SU-DHL-6 (cell line): ENCODE measurements at regions not wholly inside any gene's neighbourhood (a gene's known extent, or its start where the extent isn't known, plus 50 kb on each side); places are given as distances from the start of the nearest gene placed in this dataset.

Experiments used
- H2AFZ ChIP-seq: fragments of 200-600 bp; sonication (generic); 2 replicates; pipeline ENCODE4 v1.6.1; 2014; ENCODE audit warnings: low read depth, mild to moderate bottlenecking, moderate library complexity, mixed read lengths, antibody characterized with exemption, low read length; ENCODE audit not compliant: severe bottlenecking
- H3F3A ChIP-seq: fragments of 200-600 bp; shearing (Covaris generic); 2 replicates; pipeline ENCODE4 v1.6.0; 2016; ENCODE audit warnings: antibody characterized with exemption, mild to moderate bottlenecking; ENCODE audit not compliant: insufficient read depth
- H3K27ac ChIP-seq: fragments of 200-600 bp; sonication (generic); 2 replicates; pipeline ENCODE4 v1.5.1; 2016; ENCODE audit warnings: low read depth, mild to moderate bottlenecking, low read length, moderate library complexity, mixed read lengths
- H3K27me3 ChIP-seq: fragments of 200-600 bp; sonication (generic), shearing (Covaris generic); 2 replicates; pipeline ENCODE4 v1.6.0; 2014; ENCODE audit warnings: mild to moderate bottlenecking, low read length
- H3K36me3 ChIP-seq: fragments of 200-600 bp; sonication (generic); 2 replicates; pipeline ENCODE4 v1.6.1; 2014; ENCODE audit warnings: mild to moderate bottlenecking, low read length, mixed read lengths
- H3K4me2 ChIP-seq: fragments of 300-600, 200-600 bp; shearing (Covaris generic), sonication (generic); 2 replicates; pipeline ENCODE4 v1.6.0; 2014; ENCODE audit warnings: low read length, low read depth, mild to moderate bottlenecking; ENCODE audit not compliant: poor library complexity, severe bottlenecking
- H3K4me3 ChIP-seq: fragments of 200-600 bp; sonication (generic); 2 replicates; pipeline ENCODE4 v1.5.1; 2014; ENCODE audit warnings: antibody characterized with exemption, low read length, mild to moderate bottlenecking, mixed read lengths; ENCODE audit not compliant: insufficient read depth, poor library complexity, severe bottlenecking
- H3K79me2 ChIP-seq: fragments of 200-600 bp; sonication (generic); 2 replicates; pipeline ENCODE4 v1.6.1; 2014; ENCODE audit warnings: mild to moderate bottlenecking, low read length, moderate library complexity; ENCODE audit not compliant: insufficient read depth
- H3K9ac ChIP-seq: fragments of 200-600 bp; sonication (generic); 2 replicates; pipeline ENCODE4 v1.7.0; 2014; ENCODE audit warnings: mild to moderate bottlenecking, low read length
- H3K9me2 ChIP-seq: fragments of 200-600 bp; sonication (generic); replicated peaks from 2 replicates; pipeline ENCODE4 v1.6.1; 2014; ENCODE audit warnings: low read length; ENCODE audit not compliant: insufficient read depth
- H3K9me3 ChIP-seq: fragments of 200-600 bp; sonication (generic); 2 replicates; pipeline ENCODE4 v1.6.1; 2014; ENCODE audit warnings: low read length, mixed read lengths; ENCODE audit not compliant: insufficient read depth
- H4K20me1 ChIP-seq: fragments of 200-600 bp; sonication (generic); 2 replicates; pipeline ENCODE4 v1.6.1; 2014; ENCODE audit warnings: low read depth, mild to moderate bottlenecking, antibody characterized with exemption, low read length, moderate library complexity, mixed read lengths
- EZH2phosphoT487 ChIP-seq: fragments of 200-600 bp; sonication (generic), shearing (Covaris generic); conservative IDR thresholded peaks from 2 replicates; pipeline ENCODE4 v1.6.1; 2018; ENCODE audit warnings: mild to moderate bottlenecking, antibody characterized with exemption, low read length, moderate library complexity, mixed read lengths
- TF ChIP-seq, protein P1 (sequence below): fragments of 200-600 bp; sonication (generic); IDR thresholded peaks from one replicate; pipeline ENCODE4 v1.5.1; 2017; ENCODE audit warnings: antibody characterized with exemption, mild to moderate bottlenecking, low read length, moderate library complexity; ENCODE audit not compliant: insufficient read depth, poor library complexity, severe bottlenecking

DNA sequence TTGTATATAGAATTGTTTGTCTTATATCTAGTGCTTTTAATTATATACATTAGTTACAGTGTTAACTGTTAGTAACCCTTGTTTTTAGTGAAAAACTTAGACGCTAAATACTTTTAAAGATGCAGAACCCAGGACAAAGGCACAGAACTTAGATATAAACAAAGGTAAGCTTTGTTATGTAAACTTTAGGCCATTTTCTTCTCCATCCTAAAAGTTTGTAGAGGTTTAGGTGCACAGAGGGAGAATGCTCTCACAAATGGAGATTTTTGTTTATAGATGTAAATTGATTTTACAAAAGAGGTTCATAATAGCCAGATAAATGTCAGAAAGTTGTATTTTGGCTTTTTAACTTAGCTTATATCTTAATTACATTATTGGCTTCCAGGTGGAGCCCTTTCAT, 490.5 kb upstream of the LRRC7 start:
- Histone ChIP-seq H3K9ac (no peak overlapping the region), H4K20me1 (no peaks in the 10 kb centered on the region), H3K4me3 (no peak overlapping the region), H3K4me2 (no peak overlapping the region), H3K9me2 (no peaks in the 10 kb centered on the region), H3K79me2 (no peaks in the 10 kb centered on the region), H3K36me3 (no peaks in the 10 kb centered on the region), H3K9me3 (no peaks in the 10 kb centered on the region), H3F3A (no peaks in the 10 kb centered on the region), H3K27ac (no peak overlapping the region), H2AFZ (no peak overlapping the region), H3K27me3 (no peaks in the 10 kb centered on the region)
- TF ChIP-seq, protein P1, sequence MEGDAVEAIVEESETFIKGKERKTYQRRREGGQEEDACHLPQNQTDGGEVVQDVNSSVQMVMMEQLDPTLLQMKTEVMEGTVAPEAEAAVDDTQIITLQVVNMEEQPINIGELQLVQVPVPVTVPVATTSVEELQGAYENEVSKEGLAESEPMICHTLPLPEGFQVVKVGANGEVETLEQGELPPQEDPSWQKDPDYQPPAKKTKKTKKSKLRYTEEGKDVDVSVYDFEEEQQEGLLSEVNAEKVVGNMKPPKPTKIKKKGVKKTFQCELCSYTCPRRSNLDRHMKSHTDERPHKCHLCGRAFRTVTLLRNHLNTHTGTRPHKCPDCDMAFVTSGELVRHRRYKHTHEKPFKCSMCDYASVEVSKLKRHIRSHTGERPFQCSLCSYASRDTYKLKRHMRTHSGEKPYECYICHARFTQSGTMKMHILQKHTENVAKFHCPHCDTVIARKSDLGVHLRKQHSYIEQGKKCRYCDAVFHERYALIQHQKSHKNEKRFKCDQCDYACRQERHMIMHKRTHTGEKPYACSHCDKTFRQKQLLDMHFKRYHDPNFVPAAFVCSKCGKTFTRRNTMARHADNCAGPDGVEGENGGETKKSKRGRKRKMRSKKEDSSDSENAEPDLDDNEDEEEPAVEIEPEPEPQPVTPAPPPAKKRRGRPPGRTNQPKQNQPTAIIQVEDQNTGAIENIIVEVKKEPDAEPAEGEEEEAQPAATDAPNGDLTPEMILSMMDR: no peak
- no peak for TF ChIP-seq EZH2phosphoT487

- Histone ChIP-seq H3F3A (no peaks in the 10 kb centered on the region), H2AFZ (no peak overlapping the region), H3K9me2 (no peaks in the 10 kb centered on the region), H3K36me3 (no peaks in the 10 kb centered on the region), H3K4me2 (no peak overlapping the region), H3K4me3 (no peak overlapping the region), H3K9ac (no peak overlapping the region), H3K27ac (no peak overlapping the region), H3K79me2 (no peaks in the 10 kb centered on the region), H4K20me1 (no peaks in the 10 kb centered on the region), H3K9me3 (no peaks in the 10 kb centered on the region), H3K27me3 (no peaks in the 10 kb centered on the region)
- TF ChIP-seq, protein P1: no peak
- no peak for TF ChIP-seq EZH2phosphoT487
Measured at GRCh38 chr1:69077633-69078032, 490.1 kb upstream of the LRRC7 start.

GRCh38 chr1:69081668-69082067, 486.1 kb upstream of the LRRC7 start:
- H3K9ac ChIP-seq: no peak overlapping the region
- no peak overlapping the region for H3K4me2 ChIP-seq
- TF ChIP-seq, protein P1: no peak
- TF ChIP-seq EZH2phosphoT487: no peak
- no peak overlapping the region for H3K27ac ChIP-seq
- no peaks in the 10 kb centered on the region for H3K36me3 ChIP-seq
- no peaks in the 10 kb centered on the region for H3K9me3 ChIP-seq
- no peak overlapping the region for H3K4me3 ChIP-seq
- H3K27me3 ChIP-seq: no peaks in the 10 kb centered on the region
- H3F3A ChIP-seq: no peaks in the 10 kb centered on the region
- no peaks in the 10 kb centered on the region for H3K9me2 ChIP-seq
- H2AFZ ChIP-seq: no peak overlapping the region
- no peaks in the 10 kb centered on the region for H3K79me2 ChIP-seq
- H4K20me1 ChIP-seq: no peaks in the 10 kb centered on the region
